KBM-7 (cell line): ENCODE measurements at regions not wholly inside any gene's neighbourhood (a gene's known extent, or its start where the extent isn't known, plus 50 kb on each side); places are given as distances from the start of the nearest gene placed in this dataset.

Experiments
- DNase-seq: peaks from one replicate; pipeline ENCODE4 v3.0.0-alpha.2; 2015
- in situ Hi-C: fragments of 300-500 bp; cut with MboI; formaldehyde crosslinking; loops from 2 replicates; pipeline ENCODE4 v1.14.3; 2020; ENCODE audit warnings: low sequenced_read_pairs, low pct_unique_long_range_greater_than_20kb, mixed read lengths

GRCh38 chr11:130721023-130721681 is 195.1 kb downstream of the SNX19 start:
- in situ Hi-C loops, result no loop called here

GRCh38 chr11:130721736-130722135 is 194.5 kb downstream of the SNX19 start:
- DNase-seq, result no peak
- in situ Hi-C loops, result no loop called here

More at GRCh38 chr11:130721023-130721681, 195.1 kb downstream of the SNX19 start:
- DNase-seq, result no peak

- in situ Hi-C loops, result no loop called here
- DNase-seq, result no peak
Measured at GRCh38 chr11:130722401-130722800, 193.9 kb downstream of the SNX19 start.

GRCh38 chr11:130725421-130726233 is 190.7 kb downstream of the SNX19 start:
- in situ Hi-C loops, result no loop called here

GRCh38 chr11:130726234-130727037 is 189.8 kb downstream of the SNX19 start:
- in situ Hi-C loops, result no loop called here

More at GRCh38 chr11:130725421-130726233, 190.7 kb downstream of the SNX19 start:
- DNase-seq, result no peak

GRCh38 chr11:130727157-130728119 is 188.8 kb downstream of the SNX19 start:
- no peak for DNase-seq
- in situ Hi-C loops, result no loop called here

More at GRCh38 chr11:130726234-130727037, 189.8 kb downstream of the SNX19 start:
- no peak for DNase-seq

GRCh38 chr11:130728185-130729180 is 187.8 kb downstream of the SNX19 start:
- in situ Hi-C loops, result no loop called here
- DNase-seq, result no peak

- in situ Hi-C loops, result no loop called here
- no peak for DNase-seq
Measured at GRCh38 chr11:130729193-130729592, 187.1 kb downstream of the SNX19 start.

GRCh38 chr11:130729678-130730300 is 186.5 kb downstream of the SNX19 start:
- DNase-seq, result no peak
- in situ Hi-C loops, result no loop called here

GRCh38 chr11:130731401-130731800 is 184.9 kb downstream of the SNX19 start:
- DNase-seq, result no peak
- in situ Hi-C loops, result no loop called here

GRCh38 chr11:130732476-130732875 is 183.8 kb downstream of the SNX19 start:
- in situ Hi-C loops, result no loop called here
- DNase-seq, result no peak

- in situ Hi-C loops, result no loop called here
- no peak for DNase-seq
Measured at GRCh38 chr11:130737041-130737830, 179.0 kb downstream of the SNX19 start.

GRCh38 chr11:130737866-130738431 is 178.3 kb downstream of the SNX19 start:
- no peak for DNase-seq

GRCh38 chr11:130738611-130739010 is 177.7 kb downstream of the SNX19 start:
- in situ Hi-C loops, result no loop called here
- DNase-seq, result no peak

More at GRCh38 chr11:130737866-130738431, 178.3 kb downstream of the SNX19 start:
- in situ Hi-C loops, result no loop called here

- in situ Hi-C loops, result no loop called here
- DNase-seq, result no peak
Measured at GRCh38 chr11:130740819-130741218, 175.5 kb downstream of the SNX19 start.

GRCh38 chr11:130744794-130745193 is 171.5 kb downstream of the SNX19 start:
- in situ Hi-C loops, result no loop called here
- DNase-seq, result no peak
